HL-60 (cell line): ENCODE measurements at regions not wholly inside any gene's neighbourhood (a gene's known extent, or its start where the extent isn't known, plus 50 kb on each side); places are given as distances from the start of the nearest gene placed in this dataset.

Source experiments
- POLR2AphosphoS5 ChIP-seq: IDR thresholded peaks from 2 replicates; pipeline ENCODE4 v1.6.1; 2012; ENCODE audit warnings: low read depth
- REST ChIP-seq: IDR thresholded peaks from 2 replicates; pipeline ENCODE4 v1.6.1; 2012; ENCODE audit warnings: low read depth; ENCODE audit not compliant: insufficient replicate concordance

DNA sequence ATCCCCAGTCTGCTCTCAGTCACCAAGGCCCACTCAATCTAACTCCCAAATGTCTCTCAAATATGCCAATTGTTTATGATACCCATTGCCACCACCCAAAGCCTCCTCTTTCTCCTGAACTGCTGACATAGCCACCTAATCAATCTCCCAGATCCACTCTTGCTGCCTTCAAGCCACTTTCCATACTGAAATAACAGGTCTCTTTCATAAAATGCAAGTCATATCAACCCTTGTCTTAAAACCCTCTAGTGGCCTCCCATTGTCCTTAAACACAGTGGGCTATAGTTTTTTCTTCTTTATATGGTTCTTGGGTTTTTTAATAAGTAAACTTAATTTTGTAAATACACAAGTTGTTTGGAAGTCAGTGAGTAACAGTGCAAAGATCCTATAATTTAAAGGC lies 155.2 kb upstream of the ZC3H12C start:
- TF ChIP-seq POLR2AphosphoS5 (no peak), REST (no peak)
